HK-2 (cell line): ENCODE measurements at regions not wholly inside any gene's neighbourhood (a gene's known extent, or its start where the extent isn't known, plus 50 kb on each side); places are given as distances from the start of the nearest gene placed in this dataset.

Source experiments
- DNase-seq: peaks from one replicate; pipeline ENCODE4 v3.0.0-alpha.2; 2018; ENCODE audit not compliant: unreplicated experiment

DNA sequence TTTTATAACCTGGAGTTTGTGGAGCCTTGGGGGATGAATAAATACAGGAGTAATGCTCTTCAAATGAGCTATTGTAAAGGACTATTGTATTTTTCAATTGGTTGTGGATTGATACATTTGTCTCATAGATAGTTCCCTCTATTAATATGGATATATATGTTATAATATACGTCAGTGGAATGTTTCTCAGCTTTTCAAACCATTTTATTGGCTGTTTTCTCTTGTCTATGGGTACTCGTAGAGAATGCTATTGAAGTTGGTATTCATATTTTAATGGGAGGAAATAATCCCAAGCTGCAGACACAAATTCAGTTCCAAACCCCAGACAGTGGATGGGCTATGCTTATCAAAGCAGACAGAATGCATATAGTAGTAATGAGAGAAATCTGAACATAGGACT is 181.8 kb upstream of the DAB2 start:
- no peak for DNase-seq

GRCh38 chr5:39605588-39606575 is 181.1 kb upstream of the DAB2 start:
- DNase-seq: no peak

- DNase-seq: no peak
These were observed 180.4 kb upstream of the DAB2 start for GRCh38 chr5:39605145-39605544.

DNA sequence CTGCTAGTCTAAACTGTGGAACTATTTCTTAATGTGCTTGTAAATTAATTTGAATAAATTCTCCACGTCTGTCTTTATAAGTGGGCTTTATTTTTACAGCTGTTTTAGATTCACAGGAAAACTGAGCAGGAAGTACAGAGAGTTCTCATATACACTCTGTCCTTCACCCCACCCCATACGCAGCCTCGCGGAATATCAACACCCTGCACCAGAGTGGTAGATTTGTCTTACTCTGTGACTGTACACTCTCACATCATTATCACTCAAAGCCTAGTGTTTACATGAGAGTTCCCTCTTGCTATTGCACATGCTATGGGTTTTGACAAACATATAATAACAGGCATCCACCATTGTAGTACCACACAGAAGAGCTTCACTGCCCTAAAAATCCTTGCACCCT is 179.7 kb upstream of the DAB2 start:
- no peak for DNase-seq

- no peak for DNase-seq
These were observed 175.1 kb upstream of the DAB2 start for GRCh38 chr5:39599721-39600431.

DNA sequence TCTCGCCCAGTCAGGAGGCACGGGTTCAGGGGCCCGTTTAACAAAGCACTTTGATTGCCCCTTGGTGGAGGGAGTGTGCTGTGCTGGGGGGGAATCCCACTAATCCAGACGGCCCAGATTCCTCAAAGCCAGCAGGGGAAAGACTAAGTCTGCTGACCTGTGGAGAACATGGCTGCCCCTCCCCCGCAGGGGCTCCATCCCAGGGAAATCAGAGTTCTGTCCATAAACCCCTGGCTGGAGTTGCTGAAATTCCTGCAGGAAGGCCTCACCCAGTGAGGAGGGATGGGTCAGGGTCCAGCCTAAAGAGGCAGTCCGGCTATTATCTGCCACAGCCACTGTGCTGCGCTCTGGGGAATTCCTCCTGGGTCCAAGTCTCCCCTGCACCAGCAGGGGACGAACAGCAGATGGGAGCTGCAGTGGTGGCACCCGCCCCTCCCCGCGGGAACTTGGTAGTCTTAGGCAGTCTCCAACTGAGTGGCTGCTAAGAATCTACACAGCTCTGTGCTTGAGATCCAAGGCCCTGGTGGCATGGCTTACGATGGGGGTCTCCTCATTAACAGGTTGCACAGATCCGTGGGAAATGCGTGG is 174.0 kb upstream of the DAB2 start:
- DNase-seq: no peak

- DNase-seq: no peak
These were observed 163.4 kb upstream of the DAB2 start for GRCh38 chr5:39588179-39588578.

DNA sequence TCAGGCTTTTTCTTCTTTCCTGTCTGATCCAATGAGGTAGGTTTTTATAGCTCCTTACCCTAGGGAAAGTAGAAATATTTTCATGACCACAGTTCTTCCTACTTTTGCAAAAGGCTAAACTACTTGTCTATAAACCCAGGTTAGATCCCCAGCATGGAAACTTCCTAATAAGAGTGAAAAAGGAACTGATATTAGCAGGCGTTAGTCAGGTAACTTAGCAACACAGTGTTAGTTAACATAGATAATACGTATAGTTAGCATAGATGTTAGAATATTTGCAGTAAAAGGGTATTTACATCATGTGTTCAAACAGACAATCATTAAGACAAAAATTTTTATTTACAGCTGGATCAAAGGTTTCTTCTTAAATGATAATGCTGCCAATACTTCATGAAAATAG is 162.9 kb upstream of the DAB2 start:
- DNase-seq: no peak

DNA sequence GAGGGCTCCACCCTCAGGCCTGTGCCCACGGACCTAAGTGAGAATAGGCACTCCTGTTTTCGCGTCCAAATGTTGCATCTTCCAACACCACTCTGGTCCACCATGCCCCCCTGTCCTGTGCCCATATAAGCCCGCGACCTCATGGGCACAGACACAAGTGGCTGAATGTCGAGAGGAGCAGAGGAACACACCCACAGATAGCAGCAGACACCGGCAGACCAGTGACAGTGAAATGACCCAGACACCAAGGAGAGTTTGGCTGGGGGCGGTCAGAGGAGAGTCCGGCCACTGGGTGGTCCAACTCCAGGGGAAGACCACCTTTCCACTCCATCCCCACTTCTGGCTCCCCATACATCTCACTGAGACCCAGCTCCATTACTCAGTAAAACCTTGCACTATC is 161.4 kb upstream of the DAB2 start:
- no peak for DNase-seq

- DNase-seq: no peak
These were observed 160.1 kb upstream of the DAB2 start for GRCh38 chr5:39584927-39585326.

GRCh38 chr5:39580702-39581453 is 156.1 kb upstream of the DAB2 start:
- DNase-seq: no peak

DNA sequence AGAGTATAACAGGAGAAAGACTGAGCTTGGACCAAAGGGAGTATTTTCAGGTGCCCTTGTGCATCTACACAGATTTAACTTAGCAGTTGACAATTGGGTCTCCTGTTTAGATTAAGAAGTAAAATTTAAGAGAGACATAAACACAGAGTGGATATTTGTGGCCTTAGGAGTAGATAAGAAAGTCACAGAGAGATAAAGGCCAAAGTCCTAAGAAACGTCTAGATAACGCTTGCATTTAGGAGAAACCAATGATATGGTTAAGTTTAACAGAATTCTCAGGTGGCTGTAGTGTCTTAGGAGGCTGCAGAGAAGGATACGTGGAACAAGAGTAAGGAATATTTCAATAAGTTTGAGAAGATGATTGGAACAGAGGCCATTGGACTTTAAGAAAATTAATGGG is 155.0 kb upstream of the DAB2 start:
- no peak for DNase-seq

DNA sequence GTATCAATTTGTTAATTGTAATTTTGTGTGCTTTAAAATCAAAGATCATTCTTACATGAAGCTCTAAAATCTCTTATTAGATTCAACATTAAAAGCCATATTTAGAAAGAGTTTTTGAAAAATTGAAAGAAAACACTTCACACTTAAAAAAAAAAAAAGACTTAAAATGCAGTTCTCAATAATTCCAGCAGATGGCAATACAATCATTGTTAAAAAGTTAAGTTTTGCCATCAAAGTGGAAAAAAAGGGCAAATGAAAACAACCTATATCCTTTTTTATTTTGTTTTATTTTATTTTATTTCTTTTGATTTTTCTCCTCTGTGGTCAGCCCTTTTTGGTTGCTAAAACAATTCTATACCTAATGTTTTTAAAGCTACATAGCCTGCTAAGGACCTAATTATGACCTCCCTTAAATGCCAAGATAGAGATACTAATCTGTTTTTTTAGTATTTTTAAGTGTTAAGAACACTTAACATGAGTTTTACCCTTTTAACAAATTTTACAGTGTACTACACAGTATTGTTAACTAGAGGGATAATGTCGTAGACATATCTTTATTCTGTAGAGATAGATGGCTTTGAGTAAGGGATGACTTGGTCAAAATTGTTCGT is 154.2 kb upstream of the DAB2 start:
- no peak for DNase-seq

- no peak for DNase-seq
These were observed 152.7 kb upstream of the DAB2 start for GRCh38 chr5:39577529-39577928.

DNA sequence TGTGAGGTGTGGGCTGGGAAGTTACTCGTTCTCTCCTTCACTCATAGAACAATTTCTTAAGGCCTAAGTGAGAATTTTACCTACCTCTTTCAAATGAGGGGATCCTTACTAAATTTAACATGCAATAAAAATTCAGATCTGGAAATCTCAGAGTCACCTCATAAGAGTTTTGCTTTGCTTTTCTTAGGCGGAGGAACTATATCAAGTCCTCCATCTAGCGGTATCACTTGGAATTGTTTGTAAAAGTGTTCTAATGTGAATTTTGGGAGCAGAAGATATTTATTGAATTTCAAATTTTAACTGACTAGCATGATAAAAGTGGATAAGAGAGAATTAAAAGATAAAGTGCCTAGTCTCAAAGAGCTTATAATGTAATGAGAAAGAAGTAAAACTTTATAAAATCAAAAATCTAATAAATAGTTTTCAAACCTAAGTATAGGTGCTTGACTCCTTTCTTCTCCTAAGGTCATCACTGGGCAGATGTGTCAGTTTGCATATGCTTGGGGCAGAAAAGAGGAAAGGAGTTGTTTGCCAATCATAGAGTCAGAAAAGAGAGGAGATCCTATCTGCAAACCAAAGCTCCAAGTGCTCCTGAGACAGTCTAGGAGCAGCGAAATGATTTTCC is 145.7 kb upstream of the DAB2 start:
- DNase-seq: no peak

DNA sequence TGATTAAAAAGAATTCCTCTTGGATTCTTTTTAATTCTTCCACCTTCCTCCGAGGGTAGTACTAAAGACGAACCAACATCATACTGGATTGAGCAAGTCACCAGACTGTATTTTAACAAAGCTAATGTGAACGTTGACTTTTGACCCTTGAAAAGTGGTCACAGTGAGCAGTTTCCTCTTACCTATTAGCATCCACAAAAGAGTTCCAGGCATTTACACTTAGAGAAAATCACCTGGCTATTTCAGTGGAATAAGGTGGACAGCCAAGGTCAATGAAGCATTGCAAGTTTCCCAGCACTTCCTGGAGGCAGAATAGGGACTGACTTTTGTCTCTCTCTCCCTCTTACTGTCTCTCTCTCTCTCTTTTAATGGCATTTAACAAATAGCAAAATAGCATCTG is 145.1 kb upstream of the DAB2 start:
- no peak for DNase-seq

DNA sequence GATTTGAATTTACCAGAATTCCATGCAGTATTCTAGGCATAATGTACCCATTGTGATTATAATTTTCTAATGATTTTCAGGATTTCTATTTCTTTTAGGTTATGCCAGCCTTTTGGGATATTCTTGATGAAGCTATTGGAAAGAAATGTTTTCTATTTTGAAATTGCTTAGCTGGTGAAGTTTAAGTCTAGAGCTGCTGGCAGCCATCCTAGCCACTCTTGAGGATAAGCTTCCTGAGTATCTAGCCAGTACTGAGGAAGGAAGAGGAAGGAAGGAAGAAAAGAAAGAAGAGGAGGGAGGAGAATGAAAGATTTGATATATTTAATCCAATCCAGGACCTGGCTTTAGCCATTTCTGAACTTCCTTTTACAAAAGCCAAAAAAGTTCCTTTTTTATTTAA is 142.1 kb upstream of the DAB2 start:
- DNase-seq: no peak

- no peak for DNase-seq
These were observed 141.2 kb upstream of the DAB2 start for GRCh38 chr5:39566029-39566428.

DNA sequence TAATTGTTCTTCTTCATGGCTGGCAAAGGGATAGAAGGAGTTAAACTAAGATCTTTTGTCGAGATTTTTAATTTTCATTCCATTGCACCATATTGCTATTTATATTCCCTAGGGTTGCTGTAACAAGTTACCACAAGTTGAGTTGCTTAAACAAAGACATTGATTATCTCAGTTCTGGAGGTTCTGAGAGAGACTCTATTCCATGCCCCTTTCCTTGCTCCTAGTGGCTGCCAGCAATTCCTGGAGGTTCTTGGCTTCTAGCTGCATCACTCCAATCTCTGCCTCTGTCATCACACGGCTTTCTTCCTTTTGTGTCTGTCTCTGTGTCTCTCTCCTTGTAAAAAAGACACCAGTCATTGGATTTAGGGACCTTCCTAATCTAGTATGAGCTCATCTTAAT is 136.6 kb upstream of the DAB2 start:
- DNase-seq: no peak

GRCh38 chr5:39560726-39561125 is 135.9 kb upstream of the DAB2 start:
- DNase-seq: no peak

- no peak for DNase-seq
These were observed 135.1 kb upstream of the DAB2 start for GRCh38 chr5:39559923-39560322.
